ENCODE measurements at regions not wholly inside any gene's neighbourhood (a gene's known extent, or its start where the extent isn't known, plus 50 kb on each side); places are given as distances from the start of the nearest gene placed in this dataset.

GRCh38 chr2:12343141-12343540, 373.6 kb upstream of the TRIB2 start:
- H3K27ac ChIP-seq (ENCODE audit: low read length), result no peak overlapping the region
- TF ChIP-seq REST (IDR thresholded peaks at IDR 0.05; ENCODE audit: insufficient read depth in 1 of 2, low read depth in 2 of 2, low read length in 1 of 2) (no peak), CTCF (IDR thresholded peaks at IDR 0.05) (no peak), SIN3A (IDR thresholded peaks at IDR 0.05; ENCODE audit: borderline replicate concordance, insufficient read depth, low read depth, low read length) (no peak), POLR2AphosphoS5 (IDR thresholded peaks at IDR 0.05; ENCODE audit: low read depth, low read length) (no peak), TCF7L2 (IDR thresholded peaks at IDR 0.05; ENCODE audit: low read depth, low read length) (no peak)
- DNase-seq (ENCODE audit: low read depth, low spot score), result no peak
- no TSS peak for BruUV-seq (replicated peaks)
- CTCF ChIA-PET, result no interaction called here
- no peaks in the 10 kb centered on the region for H3K27me3 ChIP-seq (ENCODE audit: control insufficient read depth, insufficient read depth, low read length)
- in situ Hi-C loops (cut with HindIII; ENCODE audit: low pct_unique_long_range_greater_than_20kb, low sequenced_read_pairs) (no loop called here), intact Hi-C loops (cut with micrococcal nuclease; ENCODE audit: unreplicated experiment) (no loop called here)
- POLR2A ChIA-PET, result no interaction called here
- ATAC-seq, result no peak
- H3K4me1 ChIP-seq (ENCODE audit: control insufficient read depth, insufficient read depth, low read length), result no peaks in the 10 kb centered on the region
- no peak overlapping the region for H3K4me3 ChIP-seq (ENCODE audit: low read depth in 2 of 2, low read length in 2 of 2)
- H3K36me3 ChIP-seq (ENCODE audit: control insufficient read depth, insufficient read depth, low read length), result no peaks in the 10 kb centered on the region
- H3K9me3 ChIP-seq (ENCODE audit: control insufficient read depth, insufficient read depth, low read depth, low read length), result no peaks in the 10 kb centered on the region

- intact Hi-C loops (cut with micrococcal nuclease; ENCODE audit: unreplicated experiment) (no loop called here), in situ Hi-C loops (cut with HindIII; ENCODE audit: low pct_unique_long_range_greater_than_20kb, low sequenced_read_pairs) (no loop called here)
- Histone ChIP-seq H3K4me3 (ENCODE audit: low read depth in 2 of 2, low read length in 2 of 2) (no peak overlapping the region), H3K9me3 (ENCODE audit: control insufficient read depth, insufficient read depth, low read depth, low read length) (no peaks in the 10 kb centered on the region), H3K27me3 (ENCODE audit: control insufficient read depth, insufficient read depth, low read length) (no peaks in the 10 kb centered on the region), H3K36me3 (ENCODE audit: control insufficient read depth, insufficient read depth, low read length) (no peaks in the 10 kb centered on the region), H3K27ac (ENCODE audit: low read length) (no peak overlapping the region), H3K4me1 (ENCODE audit: control insufficient read depth, insufficient read depth, low read length) (no peaks in the 10 kb centered on the region)
- DNase-seq (ENCODE audit: low read depth, low spot score) (no peak), ATAC-seq (peak; percentile 34; the same call in 1 of the 2 replicates)
- TF ChIP-seq POLR2AphosphoS5 (IDR thresholded peaks at IDR 0.05; ENCODE audit: low read depth, low read length) (no peak), CTCF (IDR thresholded peaks at IDR 0.05) (no peak), TCF7L2 (IDR thresholded peaks at IDR 0.05; ENCODE audit: low read depth, low read length) (no peak), REST (IDR thresholded peaks at IDR 0.05; ENCODE audit: insufficient read depth in 1 of 2, low read depth in 2 of 2, low read length in 1 of 2) (no peak)
- CTCF ChIA-PET, result no interaction called here
- no TSS peak for BruUV-seq (replicated peaks)
- POLR2A ChIA-PET, result no interaction called here
Measured at GRCh38 chr2:12347066-12347493, 369.7 kb upstream of the TRIB2 start.

All from Panc1 (cell line).